NCI-H526 treated with DMSO at 0.1 percent for 48 hours (cell line): ENCODE measurements at regions not wholly inside any gene's neighbourhood (a gene's known extent, or its start where the extent isn't known, plus 50 kb on each side); places are given as distances from the start of the nearest gene placed in this dataset.
A peak's percentile ranks its signal among the peaks of the same experiment; 100 is the strongest.

Source experiments
- DNase-seq: peaks from one replicate; lab custom pipeline; 2025; lab: John Stamatoyannopoulos, UW

DNA sequence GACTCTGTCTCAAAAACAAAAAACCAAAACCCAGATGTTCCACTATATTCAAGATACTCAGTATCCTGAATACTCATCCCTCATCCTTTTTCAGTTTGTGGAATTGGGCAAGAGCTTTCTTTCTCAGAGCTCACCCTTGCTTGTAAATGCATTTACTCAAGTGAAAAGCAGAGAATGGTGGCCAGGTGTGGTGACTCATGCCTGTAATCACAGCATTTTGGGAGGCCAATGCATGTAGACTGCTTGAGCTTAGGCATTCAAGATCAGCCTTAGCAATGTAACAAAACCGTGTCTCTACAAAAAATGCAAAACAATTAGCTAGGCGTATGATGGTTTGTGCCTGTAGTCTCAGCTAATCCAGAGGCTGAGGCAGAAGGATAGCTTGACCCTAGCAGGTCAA, 553.2 kb upstream of the AMELY start:
- no peak for DNase-seq

DNA sequence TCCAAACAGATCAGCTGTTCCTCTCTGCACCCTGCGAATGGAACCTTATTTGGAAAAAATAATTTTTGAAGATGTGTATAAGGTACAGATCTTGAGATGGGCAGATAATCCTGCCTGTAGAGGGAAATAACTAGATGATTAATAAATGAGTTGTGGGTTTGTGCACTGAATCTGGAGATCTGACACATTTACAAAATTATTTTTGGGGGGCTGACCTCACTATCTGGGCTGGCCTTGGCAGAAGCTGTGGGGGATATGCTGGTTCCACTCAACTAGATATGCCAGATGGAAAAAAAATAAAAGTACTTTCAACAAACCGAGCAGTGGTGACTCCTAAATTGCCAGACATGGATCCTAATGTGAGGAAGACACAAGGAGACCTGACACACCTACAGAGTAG, 552.2 kb upstream of the AMELY start:
- no peak for DNase-seq

DNA sequence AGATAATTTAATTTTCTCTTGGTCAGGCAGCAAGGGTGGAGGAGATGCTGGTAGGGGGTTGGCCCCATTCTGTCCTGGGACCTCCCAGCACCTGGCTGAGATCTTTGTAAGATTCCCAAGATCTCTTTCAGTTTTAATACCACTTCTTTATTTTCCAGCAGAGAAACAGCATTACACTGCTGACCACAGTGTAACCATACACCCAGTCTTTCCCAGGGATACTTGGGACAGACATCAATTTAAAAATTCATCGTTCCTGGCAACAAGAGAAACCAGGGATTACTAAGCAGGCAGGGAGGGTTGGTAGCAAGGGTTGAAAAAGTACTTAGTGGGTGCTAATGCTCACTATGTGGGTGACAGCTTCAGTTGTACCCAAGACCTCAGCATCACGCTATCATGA, 551.6 kb upstream of the AMELY start:
- DNase-seq = no peak

DNA sequence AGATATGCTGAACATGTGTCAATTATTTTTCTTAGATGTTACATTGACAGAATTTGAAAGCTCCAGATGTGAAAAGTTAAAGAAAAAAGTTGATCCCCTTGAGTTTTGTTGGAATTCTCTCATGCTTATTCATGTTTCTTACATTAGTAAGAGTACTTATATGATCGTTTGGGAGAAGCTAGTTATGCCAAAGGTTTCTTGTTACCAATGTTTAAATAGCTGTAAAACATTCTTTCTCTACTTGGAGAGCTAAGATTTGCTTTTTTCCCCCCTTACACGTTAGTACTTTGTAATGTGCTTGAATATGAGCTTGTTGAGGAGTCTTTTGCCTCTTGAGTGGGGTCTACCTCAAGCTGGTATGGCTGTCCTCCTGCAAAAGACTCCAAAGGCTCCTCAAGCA, 551.1 kb upstream of the AMELY start:
- no peak for DNase-seq

DNA sequence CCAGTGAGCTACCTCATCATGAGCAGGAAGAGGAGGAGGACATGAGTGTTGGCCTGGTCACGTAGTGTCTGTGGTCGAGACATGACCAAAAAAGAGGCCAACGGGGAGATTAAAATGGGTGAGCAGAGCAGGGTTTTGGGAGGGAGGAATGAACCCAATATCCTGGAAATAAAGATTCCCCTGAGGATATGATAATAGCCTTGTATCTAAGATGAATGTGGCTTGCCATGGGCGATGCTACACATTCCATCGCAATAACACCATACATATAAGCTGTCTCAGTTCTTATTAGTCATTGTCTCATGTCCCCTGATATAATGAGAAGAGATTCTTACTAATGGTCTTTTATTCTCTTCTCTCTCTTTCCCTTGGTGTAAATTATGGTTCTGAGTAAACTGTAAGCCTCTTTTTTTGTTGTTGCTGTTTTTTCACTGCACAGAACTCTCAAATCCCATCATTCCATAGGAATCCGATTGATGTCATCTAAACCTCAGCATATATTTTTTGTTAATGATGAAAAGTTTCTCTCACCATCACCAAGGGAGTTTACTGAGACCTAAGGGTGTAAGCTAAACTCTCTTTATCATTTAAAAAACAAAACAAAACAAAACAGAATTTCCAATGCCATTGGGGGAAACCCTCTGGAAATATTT, 550.4 kb upstream of the AMELY start:
- no peak for DNase-seq

DNA sequence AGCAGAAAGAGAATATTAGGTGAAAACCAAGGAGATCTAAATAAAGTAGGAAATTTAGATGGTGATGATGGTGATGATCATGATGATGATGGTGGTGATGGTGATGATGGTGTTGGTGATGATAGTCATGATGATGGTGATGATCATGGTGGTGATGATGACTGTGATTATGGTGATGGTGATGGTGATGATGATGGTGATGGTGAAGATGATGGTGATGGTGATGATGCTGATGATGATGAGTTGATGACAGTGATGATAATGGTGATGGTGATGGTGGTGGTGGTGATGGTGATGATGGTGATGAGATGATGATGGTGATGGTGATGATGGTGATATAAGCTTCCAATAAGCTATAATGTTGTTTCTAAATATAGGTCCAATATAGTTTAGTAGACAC, 548.2 kb upstream of the AMELY start:
- DNase-seq = no peak

DNA sequence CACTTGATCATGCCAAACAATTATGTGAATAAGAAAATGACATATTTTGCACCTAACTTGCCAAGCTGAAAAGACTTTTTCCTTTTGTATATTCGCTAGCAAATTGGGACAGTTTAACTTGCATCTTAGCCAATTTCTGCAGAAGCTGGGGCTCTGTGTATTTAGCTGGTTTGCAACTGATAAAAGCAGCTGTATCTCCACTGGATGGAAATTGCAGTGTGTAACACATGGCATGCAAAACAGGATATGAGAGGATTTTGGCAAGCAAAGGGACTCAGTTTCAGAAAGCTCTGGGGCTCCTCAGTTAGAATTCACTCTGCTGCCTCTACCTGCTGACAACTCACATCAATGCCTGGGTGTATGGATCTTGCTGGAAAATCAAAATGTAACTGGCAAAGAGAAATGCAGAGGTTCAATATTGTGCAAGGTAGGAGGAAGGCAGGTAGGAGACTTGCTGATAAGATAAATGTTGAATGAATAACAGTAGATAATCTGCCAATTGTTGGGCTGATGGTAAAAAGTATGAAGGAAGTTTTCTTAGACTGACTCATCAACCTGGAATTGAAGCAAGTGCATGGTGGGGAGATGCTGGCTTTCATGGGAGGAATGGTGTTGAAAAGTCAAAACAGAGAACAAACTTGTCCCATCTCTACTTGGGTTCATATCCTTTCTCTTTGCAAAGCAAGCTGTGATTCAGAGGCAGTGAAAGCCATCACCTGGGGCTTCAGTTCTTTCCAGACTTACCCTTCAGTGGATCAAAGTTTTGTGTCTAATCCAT, 546.9 kb upstream of the AMELY start:
- DNase-seq = no peak

DNA sequence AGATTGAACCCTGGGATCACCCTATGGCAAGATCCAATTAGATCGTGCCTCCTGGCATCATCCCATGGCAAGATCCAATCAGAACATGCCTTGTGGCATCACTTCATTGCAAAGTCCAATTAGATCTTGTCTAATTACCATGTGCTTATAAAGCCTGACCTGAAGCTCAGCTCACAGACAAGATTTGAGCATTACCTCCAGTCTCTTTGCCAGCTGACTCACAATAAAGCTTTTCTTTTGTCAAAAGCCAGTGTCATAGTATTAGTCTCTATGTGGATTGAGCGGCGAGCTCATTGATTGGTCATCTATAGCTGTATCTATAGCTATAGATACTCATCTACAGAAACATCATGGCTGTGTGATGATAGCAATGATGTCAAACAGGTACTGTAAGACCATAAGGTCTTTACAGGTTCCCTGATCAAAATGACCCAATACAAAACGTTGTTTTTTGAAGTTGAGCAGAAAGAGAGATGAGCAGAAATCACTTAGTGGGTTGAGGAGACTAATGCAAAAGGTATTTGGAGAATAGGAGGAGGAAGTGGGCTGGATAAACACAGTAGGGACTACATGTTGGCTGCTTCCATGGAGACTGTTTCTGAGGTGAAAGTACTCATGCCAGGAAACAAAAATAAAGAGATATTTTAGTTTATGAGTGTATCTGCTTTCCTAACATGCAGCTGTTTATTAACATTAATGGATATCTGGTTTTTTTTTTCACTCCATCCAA, 545.9 kb upstream of the AMELY start:
- no peak for DNase-seq

DNA sequence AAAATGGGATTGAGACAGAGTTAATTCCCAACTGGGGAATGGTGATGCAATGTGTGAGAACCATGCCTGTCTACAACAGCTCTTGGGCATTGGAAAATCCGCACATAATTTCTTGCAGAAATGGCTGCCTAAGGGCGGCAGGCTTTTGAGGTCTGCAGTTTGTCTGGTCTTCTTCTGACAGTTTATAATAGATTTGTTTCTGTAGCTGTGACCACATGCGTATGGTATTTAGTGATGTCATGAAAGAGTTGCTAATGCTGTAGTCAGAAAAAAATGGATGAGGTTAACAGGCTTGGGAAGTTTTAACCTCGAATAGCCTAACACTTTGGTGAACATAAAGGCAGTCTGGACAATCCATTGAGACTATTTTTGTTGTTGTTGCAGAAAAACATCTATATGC, 544.1 kb upstream of the AMELY start:
- no peak for DNase-seq

DNA sequence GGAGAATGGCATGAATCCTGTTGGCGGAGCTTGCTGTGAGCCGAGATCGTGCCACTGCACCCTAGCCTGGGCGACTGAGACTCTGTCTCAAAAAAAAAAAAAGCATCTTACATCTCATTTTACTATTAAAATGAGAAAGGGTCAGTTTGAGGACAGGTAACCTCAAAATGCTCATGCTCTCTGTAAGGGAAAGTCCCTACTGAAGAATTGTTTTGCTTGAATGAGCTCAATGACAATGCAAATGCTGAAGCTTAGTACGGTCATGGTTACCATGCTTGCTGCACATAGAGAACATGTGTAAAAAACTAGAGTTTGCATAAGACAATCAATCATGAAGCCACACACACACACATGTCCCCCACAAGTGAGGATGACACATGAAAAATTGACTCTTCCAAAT, 541.8 kb upstream of the AMELY start:
- peak; percentile 58 for DNase-seq

DNA sequence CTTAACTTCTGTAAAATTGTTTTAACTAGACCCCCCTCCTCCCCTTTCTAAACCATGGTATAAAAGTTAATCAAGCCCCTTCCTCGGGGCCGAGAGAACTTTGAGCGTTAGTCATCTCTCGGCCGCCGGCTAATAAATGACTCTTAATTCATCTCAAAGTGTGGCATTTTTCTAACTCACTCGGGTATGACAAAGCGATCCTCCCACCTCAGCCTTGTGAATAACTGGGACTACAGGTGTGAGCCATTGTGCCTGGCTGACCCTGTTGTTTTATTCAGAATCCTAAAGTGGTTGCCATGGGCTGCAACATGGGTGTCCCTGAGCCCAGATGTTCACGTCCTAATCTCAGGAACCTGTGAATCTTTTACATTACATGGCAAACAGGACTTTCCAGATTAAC, 540.7 kb upstream of the AMELY start:
- no peak for DNase-seq

DNA sequence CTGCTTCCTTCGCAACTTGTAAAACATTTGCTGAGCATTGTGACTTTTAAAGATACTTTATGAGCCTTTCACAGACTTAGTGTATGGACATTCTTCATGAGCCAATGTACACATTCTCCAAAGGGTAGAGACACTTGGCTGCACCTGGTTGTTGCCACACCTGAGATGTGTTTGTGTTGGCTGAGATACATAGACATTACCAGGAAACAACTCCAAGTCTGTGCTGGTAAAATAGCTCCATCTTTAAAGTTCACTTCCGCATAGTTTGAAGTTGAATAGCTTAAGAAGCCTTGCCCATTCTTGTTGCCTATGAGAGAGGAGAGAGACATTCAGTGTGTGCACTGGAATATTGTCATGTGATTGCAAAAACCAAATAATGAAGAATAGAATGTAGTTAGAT, 538.3 kb upstream of the AMELY start:
- DNase-seq = no peak

DNA sequence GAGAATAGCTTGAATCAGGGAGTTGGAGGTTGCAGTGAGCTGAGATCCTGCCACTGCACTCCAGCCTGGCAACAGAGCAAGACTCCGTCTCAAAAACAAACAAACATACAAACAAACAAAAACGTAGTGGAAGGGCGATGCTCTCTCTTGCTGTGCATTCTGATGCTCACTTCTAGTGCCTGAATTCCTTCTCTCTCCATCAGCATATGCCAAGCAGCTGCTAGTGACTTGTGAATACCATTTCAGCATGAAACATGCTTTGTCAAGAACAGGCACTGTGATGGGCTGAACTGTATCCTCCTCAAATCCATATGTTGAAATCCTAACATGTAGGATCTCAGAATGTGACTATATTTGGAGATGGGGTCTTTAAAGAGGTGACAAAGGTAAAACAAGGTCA, 537.1 kb upstream of the AMELY start:
- DNase-seq = no peak

DNA sequence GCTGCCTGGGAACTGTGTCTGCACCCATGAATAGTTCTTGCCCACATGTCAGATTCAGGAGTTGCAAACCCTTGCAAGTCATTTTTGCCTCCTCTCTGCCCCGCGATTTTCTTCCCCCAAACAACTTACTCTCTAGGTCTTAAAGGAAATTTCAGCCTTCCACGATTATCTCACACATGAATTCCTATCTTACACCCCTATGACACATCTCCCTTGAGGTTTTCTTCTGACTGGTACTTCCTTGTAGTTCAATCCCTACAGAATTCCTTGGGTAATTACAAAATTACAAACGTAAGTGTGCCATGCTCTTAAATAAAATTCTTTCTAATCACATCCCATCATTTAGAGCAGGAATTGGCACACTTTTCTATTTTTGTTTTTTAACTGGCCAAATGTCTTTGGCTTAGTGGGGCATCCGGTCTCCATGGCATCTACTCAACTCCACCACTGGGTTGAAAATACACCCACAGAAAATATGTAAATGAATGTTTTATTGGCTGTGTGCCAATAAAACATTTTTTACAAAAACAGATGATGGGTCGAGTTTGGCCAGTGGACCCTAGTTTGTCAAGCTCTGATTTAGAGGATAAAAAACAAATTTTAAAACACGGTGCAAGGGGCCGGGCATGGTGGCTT, 536.4 kb upstream of the AMELY start:
- no peak for DNase-seq

DNA sequence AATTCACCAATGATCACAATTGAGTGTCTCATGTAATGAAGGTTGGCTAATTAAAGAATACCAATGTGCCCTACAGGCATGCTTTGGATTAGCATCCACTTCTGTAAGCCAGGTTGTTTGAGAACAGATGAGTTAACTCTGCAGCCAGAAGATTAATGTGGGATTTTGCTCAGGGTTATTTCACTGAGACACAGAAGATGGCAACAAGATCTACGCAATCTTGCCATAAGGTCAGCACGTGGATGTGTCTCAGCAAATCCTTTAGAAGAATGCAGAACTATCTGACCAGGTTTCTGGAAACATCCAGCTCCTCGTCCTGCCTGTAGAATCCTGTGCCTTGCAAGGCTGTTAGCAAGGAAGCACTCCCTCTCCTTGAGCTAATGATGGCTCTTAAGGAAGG, 532.6 kb upstream of the AMELY start:
- no peak for DNase-seq

DNA sequence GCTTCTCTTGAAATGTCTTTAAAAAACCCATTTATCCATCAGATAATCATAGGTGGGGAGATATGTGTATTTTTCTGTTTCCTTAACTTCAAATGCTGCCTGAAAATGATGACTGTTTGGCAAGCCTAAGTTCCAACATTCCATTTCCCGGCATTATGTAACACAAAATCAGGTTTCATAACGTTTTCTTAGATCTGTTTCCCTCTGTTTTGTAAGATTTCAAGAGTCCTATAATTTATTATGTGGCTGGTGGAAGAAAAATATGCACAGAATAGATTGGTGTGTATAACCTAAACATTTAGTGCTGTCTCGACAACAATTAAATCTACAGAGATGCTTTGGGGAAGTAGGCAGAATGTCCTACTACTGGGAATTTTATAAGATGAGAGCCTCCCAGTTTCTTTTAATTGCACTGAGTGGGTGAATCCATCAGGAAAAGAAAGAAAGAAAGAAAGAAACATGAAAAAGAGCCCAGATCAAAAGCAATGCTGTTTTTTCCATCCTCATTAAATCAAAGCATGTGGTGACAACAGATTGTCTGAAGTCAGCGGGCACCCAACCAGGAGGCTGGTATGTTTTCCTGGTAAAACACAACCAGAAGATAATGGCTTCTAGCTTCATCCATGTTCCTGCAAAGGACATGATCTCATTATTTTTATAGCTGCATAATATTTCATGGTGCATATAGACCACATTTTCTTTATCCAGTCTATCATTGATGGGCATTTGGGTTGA, 529.4 kb upstream of the AMELY start:
- DNase-seq = no peak

DNA sequence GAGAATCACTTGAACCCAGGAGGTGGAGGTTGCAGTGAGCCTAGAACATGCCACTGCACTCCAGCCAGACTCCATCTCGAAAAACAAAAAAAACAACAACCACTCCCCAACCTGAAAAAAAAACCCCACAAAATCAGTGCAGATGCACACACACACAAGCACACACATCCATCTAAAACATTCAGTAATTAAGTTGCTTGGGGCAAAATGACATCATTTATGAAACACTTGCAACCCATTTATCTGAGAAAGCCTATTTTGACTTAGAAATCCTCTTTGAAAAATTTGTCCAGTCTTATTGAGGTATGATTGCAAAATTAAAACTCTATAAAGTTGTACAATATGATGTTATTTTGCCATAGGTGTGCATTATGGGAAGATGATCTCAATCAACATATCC, 525.5 kb upstream of the AMELY start:
- DNase-seq = no peak

DNA sequence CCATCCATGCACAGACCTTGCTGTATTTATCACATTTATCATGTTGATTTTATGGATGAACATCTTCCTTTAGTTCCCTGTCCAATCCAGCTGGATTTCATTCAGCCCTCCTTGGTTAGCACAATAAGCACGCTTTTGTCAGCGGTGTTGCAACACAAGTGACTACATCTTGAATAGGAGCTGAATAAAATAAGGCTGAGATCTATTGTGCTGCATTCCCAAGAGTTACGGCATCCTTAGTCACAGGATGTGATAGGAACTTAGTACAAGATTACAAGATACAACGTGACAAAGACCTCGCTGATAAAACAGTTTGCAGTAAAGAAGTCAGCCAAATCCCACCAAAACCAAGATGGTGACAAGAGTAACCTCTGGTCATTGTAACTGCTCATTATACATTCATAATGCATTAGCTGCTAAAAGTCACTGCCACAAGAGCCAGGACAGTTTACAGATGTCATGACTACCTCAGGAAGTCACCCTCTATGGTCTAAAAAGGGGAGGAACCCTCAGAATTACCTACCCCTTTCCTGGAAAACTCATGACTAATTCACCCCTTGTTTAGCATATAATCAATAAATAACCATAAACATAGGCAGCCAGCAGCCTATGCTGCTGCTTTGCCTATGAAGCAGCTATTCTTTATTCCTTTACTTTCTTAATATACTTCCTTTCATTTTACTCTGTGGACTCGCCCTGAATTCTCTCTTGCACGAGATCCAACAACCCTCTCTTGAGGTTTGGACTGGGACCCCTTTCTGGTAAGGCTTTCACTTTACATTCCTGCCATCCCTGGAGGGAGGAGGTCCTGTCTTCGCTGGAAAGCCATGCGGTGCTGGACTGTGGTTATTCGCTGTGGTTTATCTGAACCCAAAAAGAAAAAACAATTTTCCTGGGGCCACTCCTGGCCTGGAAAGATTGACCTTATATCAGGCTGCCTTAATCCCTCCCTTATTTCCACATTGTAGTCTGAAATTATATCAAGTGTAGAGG, 522.6 kb upstream of the AMELY start:
- DNase-seq = no peak

DNA sequence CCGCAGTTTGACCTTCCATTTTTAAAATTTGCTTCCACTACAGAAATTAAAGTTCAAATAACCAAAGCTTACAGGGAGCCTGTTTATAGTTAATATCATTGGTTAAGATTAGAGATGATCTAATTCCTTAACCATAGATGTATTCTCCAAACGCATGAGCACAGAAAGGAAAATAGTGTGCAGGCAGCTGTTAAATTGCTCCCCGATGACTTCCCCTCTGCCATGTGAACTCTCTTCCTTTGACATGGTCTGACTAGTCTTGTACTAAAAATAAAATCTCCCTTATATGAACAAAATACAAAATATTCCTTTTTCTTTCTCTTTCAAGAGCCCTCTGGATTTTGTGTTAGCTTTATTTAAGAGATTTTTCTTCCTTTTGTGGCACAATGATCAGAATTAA, 507.6 kb upstream of the AMELY start:
- DNase-seq = no peak

DNA sequence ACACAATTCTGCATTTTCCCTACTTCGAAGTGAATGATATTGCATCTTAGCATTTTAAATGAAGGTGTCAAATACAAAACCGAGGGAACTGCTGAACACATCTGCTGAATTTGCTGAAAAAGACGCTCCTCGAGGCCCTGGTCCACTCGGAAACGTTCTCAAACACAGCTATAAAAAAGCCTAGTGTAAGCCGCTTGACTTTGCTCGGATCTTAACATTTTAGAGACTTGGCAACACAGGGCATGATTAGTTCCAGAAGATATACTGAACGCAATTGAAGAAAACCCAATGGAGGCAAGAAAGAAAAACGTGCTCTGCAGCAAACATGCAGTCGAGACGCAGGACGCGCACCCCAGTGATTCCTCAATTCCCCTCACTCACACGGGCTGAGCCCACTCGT, 506.4 kb upstream of the AMELY start:
- DNase-seq = no peak

DNA sequence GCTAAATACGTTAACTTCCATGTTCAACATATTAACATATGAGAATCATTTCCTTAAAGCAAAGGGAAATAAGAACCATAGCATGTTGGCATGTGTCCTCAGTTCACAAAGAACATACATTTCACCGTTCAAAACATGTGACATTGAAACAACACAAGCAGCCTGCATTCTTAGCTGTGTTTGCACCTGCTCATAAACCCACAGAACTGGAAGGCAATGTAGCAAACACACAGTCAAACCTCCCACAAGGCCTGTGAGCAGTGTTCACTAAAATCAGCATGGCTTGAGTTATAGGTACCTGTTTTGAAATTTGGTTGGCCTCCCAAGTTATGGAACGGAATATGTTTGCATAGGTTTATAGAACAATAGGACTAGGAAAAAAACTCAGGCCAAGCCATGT, 504.9 kb upstream of the AMELY start:
- DNase-seq = no peak
